NOMO-1 treated with DMSO at 0.1 percent for 48 hours (cell line): ENCODE measurements at regions not wholly inside any gene's neighbourhood (a gene's known extent, or its start where the extent isn't known, plus 50 kb on each side); places are given as distances from the start of the nearest gene placed in this dataset.
"Not testable (repeated sequence)": the region's sequence is repeated elsewhere in the genome, so short reads cannot be mapped to it uniquely, and the experiment has no call there.

Source experiments
- DNase-seq: peaks from one replicate; lab custom pipeline; 2025; ENCODE audit not compliant: unreplicated experiment; lab: John Stamatoyannopoulos, UW

DNA sequence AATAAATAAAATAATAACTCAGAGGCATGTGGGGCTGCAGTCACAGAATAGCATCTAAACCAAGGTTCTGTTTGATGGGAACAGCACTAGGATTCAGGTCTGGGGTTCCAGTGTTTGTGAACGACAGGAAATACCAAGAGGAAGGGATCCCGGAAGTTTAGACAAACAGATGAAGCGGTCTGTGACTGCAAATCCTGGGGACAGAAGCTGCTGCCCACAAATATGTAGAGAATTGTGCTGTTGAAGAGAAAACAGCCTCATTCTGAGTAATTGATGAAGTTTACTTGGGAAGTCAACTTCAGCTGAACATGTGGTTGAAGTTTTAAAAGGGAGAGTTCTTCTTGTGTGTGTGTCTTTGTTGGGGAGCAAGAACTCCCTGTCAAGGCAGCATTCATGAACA, 98.4 kb upstream of the TBX5 start:
- no peak for DNase-seq

DNA sequence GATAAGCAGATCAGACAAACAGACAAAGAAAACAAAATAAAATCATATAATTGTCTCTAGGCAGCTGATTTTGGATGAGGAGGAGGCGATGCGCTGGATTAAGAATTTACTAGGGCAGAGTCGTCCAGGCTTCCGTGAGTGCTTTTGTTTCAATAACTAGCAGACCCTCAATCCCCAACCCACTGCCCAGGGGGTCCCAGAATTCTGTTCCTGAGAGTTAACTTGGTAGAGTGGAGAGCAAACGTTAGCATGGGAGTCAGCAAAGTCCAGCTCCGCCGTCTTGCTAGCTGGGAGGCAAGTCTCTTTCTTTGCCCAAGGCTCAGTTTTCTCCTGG, 95.5 kb upstream of the TBX5 start:
- DNase-seq: no peak

DNA sequence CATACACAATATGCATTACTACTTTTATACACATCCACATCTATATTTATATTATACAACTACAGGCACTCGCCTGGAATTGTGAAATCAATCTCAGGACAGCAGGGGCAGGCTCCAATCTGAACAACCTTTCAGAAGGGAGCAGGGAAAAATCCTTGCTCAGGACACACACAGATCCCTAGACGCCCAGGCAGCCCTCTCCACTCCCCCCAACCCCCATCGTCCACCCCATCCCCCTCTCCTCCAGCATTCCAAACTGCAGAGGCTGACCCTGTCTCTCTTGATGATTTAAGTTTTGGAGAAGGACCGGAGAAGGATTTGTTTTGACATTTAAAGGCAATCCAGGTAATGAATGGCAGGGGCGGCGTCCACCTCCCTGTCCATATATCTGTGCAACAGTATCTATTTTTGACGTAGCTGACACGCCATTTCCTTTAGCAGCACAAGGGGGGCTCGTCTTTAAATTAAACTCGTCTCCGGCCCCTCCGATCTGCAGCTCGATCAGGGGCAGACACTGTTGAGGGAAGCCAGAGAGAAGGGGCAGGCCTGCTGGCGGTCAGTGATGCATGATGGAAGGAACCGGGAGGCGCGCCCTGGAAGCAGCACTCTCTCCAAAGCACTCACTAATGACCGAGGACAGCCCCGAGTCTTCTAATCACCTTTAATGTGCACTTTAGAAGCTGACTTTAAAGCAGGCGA, 95.0 kb upstream of the TBX5 start:
- no peak for DNase-seq

DNA sequence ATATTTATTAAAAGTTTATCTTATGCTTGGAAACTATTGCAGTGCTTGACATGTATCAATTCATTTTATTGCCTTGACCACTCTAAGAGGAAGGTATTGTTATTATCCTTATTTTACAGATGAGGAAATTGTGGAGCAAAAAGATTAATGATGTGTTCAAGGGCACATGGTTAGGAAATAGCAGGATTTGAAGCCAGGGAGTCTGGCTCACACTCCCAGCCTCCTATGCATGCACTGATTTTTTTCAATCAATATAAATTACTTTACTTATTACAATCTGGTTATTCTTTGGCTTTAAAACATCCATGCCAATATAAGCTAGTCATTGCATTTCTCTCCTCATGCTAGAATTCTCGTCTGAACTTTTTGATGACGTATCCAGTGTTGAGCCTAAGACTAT, 94.2 kb upstream of the TBX5 start:
- DNase-seq: no peak

DNA sequence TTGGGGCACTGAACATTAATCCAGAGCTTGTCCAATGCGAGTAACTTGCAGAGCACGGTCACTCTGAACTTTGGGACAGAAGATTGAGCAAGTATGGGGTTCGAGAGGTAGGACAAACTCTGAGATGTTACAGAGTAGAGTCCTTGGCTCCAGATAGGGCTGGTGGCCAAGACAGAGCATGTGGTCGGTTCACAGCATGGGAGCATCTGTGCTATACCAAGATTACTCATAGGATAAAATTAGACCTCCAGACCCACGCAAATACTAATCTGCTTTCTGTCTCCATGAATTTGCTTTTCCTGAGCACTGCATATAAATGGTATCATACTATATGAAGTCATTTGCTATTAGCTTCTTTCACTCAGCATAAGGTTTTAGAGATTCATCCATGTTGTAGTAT, 93.4 kb upstream of the TBX5 start:
- DNase-seq: no peak

DNA sequence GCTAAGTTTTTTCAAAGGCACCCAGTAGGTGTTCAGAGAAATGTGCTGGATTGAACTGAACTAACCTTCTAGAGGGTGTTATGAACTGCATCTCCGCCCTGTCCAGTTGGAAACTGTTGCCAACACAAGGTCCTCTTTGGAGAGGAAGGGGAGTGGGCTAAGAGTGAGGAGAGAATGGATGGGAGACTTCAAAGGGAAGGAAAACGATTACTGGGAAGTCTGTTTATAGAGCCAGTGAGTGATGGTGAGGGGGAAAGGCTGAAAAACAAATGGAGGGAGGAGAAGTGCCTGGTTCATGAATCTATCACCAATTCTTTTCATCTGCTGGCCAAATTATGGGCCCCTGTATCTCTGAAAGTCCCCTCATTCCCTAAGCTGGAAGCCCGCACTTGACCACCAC, 86.0 kb upstream of the TBX5 start:
- DNase-seq: no peak

DNA sequence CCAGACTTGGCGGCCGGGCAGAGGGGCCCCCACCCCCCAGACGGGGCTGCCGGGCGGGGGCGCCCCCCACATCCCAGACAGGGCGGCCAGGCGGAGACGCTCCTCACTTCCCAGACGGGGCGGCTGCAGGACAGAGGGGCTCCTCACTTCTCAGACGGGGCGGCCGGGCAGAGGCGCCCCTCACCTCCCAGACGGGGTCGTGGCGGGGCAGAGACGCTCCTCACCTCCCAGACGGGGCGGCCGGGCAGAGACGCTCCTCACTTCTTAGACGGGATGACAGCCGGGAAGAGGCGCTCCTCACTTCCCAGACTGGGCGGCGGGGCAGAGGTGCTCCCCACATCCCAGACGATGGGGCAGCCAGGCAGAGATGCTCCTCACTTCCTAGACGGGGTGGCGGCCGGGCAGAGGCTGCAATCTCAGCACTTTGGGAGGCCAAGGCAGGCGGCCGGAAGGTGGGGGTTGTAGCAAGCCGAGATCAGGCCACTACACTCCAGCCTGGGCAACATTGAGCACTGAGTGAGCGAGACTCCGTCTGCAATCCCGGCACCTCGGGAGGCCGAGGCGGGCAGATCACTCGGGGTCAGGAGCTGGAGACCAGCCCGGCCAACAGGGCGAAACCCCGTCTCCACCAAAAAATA, 79.0 kb upstream of the TBX5 start:
- not testable (repeated sequence) for DNase-seq

DNA sequence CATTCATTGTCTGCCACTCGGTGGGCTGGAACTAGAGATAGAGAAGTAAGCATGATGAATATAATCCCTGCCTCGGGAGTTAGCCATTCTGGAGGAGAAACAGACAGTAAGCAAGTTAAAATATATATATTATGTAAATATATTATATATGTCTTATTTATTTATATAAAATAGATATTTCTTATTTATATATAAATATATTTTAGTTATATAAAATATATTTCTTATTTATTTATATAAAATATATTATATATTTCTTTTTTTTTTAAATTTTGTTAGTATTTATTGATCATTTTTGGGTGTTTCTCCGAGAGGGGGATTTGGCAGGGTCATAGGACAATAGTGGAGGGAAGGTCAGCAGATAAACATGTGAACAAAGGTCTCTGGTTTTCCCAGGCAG, 78.1 kb upstream of the TBX5 start:
- no peak for DNase-seq

DNA sequence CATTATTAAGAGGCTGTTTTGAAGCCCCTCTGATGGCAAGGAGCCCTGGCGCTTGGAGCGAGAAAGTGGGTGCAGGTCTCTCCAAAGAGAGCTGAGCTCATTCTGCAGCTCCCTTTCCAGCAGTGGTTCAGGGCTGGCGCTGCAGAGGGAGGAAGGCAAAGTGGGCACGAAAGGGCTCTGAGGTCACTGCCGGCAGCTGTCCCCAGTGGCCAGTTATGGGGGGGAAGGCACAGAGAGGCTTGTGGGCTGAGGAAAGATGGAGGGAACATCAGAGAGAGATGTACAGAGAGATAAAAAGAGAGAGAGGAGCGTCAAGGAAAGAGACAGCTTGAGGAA, 75.2 kb upstream of the TBX5 start:
- no peak for DNase-seq

DNA sequence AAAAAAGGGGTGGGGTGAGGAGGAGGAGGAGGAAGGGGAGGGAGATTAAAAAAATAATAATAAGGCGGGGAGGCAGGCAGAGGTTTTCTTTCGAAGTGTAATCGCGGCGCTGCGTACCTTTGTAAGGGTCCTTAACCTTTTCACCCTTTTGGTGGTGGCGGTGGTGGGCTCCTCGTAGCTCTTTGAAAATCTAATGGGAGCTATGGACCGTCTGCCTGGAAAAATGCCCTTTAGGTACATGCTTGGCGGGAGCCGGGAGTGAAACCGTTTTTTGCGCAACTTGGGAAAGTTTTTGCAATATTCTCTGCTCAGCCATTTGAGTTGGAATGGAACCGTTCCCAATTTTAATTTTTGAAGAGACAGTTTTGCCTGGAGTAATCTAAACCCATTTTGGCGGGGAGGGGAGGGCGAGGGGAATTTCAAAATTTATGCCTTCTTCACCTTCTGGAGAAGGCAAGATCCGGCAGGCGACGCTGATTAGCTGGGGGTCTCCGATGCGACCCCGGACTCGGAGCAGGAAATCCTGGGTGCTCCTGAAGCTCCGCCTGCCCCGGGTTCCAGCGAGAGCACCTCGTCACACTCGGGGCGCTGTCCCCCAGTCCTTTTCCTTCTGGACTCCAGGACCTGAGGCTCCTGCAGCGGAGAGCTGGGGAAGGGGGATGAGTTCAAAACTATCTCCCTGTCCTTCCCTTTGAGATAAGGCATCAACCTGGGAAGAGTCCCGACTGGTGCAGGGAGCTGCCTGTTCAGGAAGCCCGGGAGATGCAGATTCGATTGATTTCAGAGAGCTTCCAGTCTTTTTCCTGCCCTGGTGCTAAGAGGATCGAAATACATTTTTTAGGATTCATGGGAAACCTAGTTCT, 74.6 kb upstream of the TBX5 start:
- no peak for DNase-seq

DNA sequence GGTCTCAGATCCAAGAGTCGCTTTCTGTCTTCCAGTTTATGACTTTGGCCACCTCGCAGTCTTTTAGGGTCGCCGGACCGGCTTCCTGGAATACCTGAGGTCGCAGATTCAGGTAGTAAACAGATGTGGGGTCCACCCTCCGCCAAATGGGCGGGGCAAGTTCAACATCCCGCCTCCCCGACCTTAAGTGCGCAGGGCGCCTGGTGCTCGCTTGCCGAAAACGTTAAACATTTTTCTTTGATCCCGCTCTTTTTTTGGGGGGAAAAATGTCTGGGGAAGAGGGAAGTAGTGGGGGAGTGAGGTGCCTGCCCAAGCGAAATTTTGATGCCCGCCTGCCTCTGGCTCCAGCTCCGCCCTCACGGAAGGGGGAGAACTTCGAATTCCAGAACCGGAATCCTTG, 73.9 kb upstream of the TBX5 start:
- no peak for DNase-seq

DNA sequence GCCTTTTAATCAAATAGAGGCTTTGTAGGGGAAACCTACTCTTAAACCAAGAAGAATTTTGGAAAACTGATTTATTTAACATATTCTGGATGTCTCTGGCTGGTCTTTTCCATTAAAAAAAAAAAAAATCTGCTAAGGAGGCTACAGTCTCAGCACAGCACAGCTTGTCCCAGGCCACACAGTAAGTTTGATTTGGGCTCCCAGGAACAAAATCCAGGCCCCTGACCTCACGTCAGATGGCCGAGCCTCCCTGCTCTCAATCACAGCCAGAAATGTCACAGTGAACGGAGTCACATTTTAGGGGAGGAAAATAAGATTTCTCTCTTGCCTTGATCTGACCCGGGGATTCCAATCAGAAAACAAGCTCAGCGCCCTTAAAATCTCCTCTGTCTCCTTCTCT, 72.9 kb upstream of the TBX5 start:
- no peak for DNase-seq

DNA sequence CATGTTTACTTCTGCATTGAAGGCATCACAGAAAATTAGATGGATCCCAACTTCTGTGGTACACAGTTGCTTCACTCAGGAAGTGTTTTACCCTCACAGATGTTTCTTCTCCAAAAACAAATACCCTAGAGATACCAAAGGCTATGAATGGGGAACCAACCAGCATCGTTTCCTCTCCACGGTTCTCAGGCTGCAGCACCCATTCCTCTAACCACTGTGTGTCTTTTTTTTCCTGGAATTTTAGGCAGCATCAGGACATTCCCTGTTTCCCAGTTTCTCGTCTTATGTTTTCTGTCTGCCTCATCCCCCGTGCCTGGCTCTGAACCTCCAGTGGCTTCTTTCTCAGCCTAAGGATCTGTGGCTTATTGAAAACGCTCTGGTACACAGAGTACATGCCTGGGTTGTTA, 72.0 kb upstream of the TBX5 start:
- no peak for DNase-seq

DNA sequence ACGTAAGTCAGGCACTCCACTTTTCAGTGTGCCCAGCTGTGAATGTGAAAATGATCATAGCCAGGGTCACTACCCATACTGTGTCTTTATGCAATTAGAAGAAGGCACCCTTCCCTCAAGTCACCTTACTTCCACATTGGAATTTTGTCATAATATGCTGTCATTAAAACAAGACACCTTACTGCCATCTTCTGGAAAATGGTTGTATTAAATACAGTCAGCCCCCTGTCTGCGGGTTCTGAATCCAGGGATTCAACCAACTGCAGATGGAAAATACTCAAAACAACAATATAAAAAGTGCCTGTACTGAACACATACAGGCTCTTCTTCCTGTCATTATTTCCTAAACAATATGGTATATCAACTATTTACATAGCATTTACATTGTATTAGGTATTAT, 70.2 kb upstream of the TBX5 start:
- no peak for DNase-seq

DNA sequence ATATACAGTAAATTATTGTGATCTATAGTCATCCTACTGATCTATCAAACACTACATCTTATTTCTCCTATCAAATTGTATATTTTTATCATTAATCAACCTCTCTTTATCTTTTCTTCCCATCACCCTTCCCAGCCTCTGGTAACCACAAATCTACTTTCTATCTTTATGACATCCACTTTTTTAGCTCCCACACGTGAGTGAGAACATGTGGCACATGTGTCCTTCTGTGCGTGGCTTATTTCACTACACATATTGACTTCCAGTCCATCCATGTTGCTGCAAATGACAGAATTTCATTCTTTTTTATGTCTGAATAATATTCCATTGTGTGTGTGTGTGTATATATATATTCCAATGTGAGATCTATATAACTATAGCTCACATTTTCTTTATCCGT, 67.8 kb upstream of the TBX5 start:
- DNase-seq: no peak

DNA sequence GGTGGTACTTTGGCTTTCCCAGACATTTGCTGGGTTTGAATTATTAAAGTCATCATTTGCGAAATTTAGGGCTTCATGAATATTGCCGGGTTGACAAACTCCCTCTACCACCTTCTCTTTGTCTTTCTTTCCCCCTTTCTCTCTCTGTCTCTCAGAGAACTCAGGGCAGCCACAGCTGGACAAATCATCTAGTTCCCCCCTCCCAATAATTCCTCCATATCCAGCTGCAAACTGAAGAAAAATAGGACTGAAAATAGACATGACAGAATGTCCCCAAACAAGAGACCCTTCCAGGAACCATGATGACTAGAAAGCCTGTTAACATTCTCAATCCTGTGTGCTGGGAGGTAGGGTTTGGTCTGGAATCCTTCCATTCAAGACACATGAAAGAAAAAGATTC, 67.1 kb upstream of the TBX5 start:
- no peak for DNase-seq

DNA sequence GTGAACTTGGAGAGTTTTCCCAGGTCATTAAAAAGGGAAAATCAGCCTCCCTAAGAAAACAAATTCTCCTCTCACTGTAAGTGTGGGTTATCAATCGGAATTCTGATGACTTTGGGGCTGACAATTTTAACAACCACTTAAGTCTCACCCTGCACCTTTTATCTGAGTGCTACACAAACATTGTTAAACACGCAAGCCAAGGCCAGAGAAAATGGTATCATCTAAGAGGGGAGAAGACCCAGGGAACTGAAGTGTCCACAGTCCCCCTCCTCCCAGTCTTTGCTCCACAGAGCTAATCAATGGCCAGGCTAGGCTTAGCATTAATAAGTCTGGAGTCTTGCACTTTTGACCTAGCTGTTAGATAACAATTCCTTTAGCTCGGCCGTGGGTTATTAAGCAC, 51.7 kb upstream of the TBX5 start:
- no peak for DNase-seq
